OCI-LY7 (cell line): ENCODE measurements at regions not wholly inside any gene's neighbourhood (a gene's known extent, or its start where the extent isn't known, plus 50 kb on each side); places are given as distances from the start of the nearest gene placed in this dataset.

Experiments used
- BruUV-seq: library from RNA; stranded (reverse); fragments of 400-500 nt; replicated peaks from 2 replicates; lab custom pipeline; 2021; lab: Mats Ljungman, UMichigan
- CTCF ChIA-PET: fragments of 300-600 bp; sonication (Branson Sonifier 250); formaldehyde crosslinking; loops from one replicate; lab custom pipeline; 2022; ENCODE audit warnings: antibody characterized with exemption; ENCODE audit not compliant: unreplicated experiment; lab: Charles Lee
- POLR2A ChIA-PET: fragments of 300-600 bp; sonication (Branson Sonifier 250); formaldehyde crosslinking; loops from one replicate; lab custom pipeline; 2022; ENCODE audit warnings: antibody characterized with exemption; lab: Charles Lee
- DNase-seq: peaks from one replicate; pipeline ENCODE4 v3.0.0-alpha.2; 2015; ENCODE audit warnings: low spot score
- H2AFZ ChIP-seq: fragments of 200-600 bp; sonication (generic), shearing (Covaris generic); 2 replicates; pipeline ENCODE4 v1.6.1; 2014; ENCODE audit warnings: mild to moderate bottlenecking, antibody characterized with exemption, low read length, moderate library complexity
- H3K27ac ChIP-seq: fragments of 200-600 bp; sonication (generic); 2 replicates; pipeline ENCODE4 v1.5.1; 2014; ENCODE audit warnings: mixed run types, low read depth, mild to moderate bottlenecking, moderate library complexity, low read length, inconsistent platforms; ENCODE audit not compliant: poor library complexity, severe bottlenecking
- H3K36me3 ChIP-seq: fragments of 200-600 bp; sonication (generic); 2 replicates; pipeline ENCODE4 v1.6.1; 2014; ENCODE audit warnings: mild to moderate bottlenecking, antibody characterized with exemption, low read length, moderate library complexity, mixed read lengths; ENCODE audit not compliant: insufficient read depth
- H3K4me1 ChIP-seq: fragments of 200-600 bp; sonication (generic); 2 replicates; pipeline ENCODE4 v1.5.1; 2014; ENCODE audit warnings: mild to moderate bottlenecking, low read length; ENCODE audit not compliant: insufficient read depth, poor library complexity, severe bottlenecking
- H3K4me2 ChIP-seq: fragments of 200-600 bp; sonication (generic); 2 replicates; pipeline ENCODE4 v1.6.1; 2014; ENCODE audit warnings: mild to moderate bottlenecking, low read length
- H3K4me3 ChIP-seq: fragments of 200-600 bp; sonication (generic); 2 replicates; pipeline ENCODE4 v1.5.1; 2014; ENCODE audit warnings: mild to moderate bottlenecking, low read depth, low read length; ENCODE audit not compliant: poor library complexity, severe bottlenecking
- H3K79me2 ChIP-seq: fragments of 200-600 bp; sonication (generic); 2 replicates; pipeline ENCODE4 v1.6.1; 2016; ENCODE audit warnings: low read depth, mild to moderate bottlenecking, low read length, moderate library complexity, mixed read lengths; ENCODE audit not compliant: insufficient read depth
- H3K9me2 ChIP-seq: fragments of 200-600 bp; sonication (generic); 2 replicates; pipeline ENCODE4 v1.6.1; 2016; ENCODE audit warnings: mild to moderate bottlenecking, low read length, mixed read lengths; ENCODE audit not compliant: insufficient read depth
- H3K9me3 ChIP-seq: fragments of 200-600 bp; sonication (generic); 2 replicates; pipeline ENCODE4 v1.6.1; 2014; ENCODE audit warnings: mild to moderate bottlenecking, mixed run types, low read length, mixed read lengths
- H4K20me1 ChIP-seq: fragments of 200-600 bp; sonication (generic); 2 replicates; pipeline ENCODE4 v1.6.1; 2014; ENCODE audit warnings: mild to moderate bottlenecking, antibody characterized with exemption, low read length, moderate library complexity, mixed read lengths; ENCODE audit not compliant: insufficient read depth
- CTCF ChIP-seq: fragments of 200-600 bp; sonication (generic); conservative IDR thresholded peaks from 2 replicates; pipeline ENCODE4 v1.5.1; 2014; ENCODE audit warnings: mild to moderate bottlenecking, antibody characterized with exemption, low read length, moderate library complexity, mixed read lengths
- EZH2phosphoT487 ChIP-seq: fragments of 200-600 bp; sonication (generic); IDR thresholded peaks from 2 replicates; pipeline ENCODE4 v1.6.1; 2018; ENCODE audit warnings: low read depth, borderline replicate concordance, mild to moderate bottlenecking, mixed run types, antibody characterized with exemption, low read length, moderate library complexity, mixed read lengths
- intact Hi-C: fragments of 100-400 bp; cut with micrococcal nuclease; formaldehyde crosslinking; loops from one replicate; pipeline ENCODE4 v1.10.0; 2022; ENCODE audit not compliant: unreplicated experiment

GRCh38 chr2:123371535-123371934, 653.6 kb upstream of the CNTNAP5 start:
- no TSS peak for BruUV-seq
- Histone ChIP-seq H4K20me1 (no peaks in the 10 kb centered on the region), H3K4me2 (no peak overlapping the region), H3K36me3 (no peaks in the 10 kb centered on the region), H3K27ac (no peak overlapping the region), H3K79me2 (no peaks in the 10 kb centered on the region), H3K9me2 (no peaks in the 10 kb centered on the region), H3K4me3 (no peak overlapping the region), H3K9me3 (no peaks in the 10 kb centered on the region), H2AFZ (no peak overlapping the region), H3K4me1 (no peaks in the 10 kb centered on the region)
- TF ChIP-seq CTCF, result no peak
- TF ChIP-seq EZH2phosphoT487, result no peak
- CTCF ChIA-PET, result no interaction called here
- intact Hi-C loops, result no loop called here
- POLR2A ChIA-PET, result no interaction called here
- no peak for DNase-seq

DNA sequence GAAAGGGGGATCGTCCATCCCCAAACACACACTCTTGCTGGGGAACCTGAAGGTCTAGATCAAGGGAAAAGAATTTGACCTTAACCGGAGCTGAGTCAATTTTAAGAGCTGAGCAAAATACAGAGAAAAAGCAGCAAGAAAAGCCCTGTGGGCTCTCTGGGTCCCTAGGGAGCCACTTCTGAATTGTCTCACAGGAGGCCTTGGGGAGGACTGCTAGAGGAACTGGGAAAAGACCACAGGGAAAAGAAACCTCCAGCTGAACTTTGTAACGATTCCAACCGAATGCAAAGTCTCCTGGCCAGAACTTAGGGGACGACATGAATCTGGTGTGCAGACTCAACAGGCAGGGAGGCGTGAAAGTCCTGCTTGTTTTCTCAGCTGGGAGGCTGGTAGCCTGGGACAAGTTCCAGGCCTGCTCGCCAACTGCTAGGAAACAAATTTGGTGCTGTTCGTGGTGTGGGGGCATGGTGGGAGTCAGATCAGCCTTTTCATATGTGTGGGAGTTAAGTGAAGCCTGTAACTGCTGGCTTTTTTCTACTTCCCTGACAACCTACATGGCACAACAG, 644.6 kb upstream of the CNTNAP5 start:
- POLR2A ChIA-PET, result interaction anchor here (0.5 to 1.3 kb wide), 5 partner anchors 16 to 85 kb away, joined by 3 to 6 read pairs (median 3); no protein-coding TSS in a partner anchor
- no peak for DNase-seq
- no peak overlapping the region for H2AFZ ChIP-seq
- no TSS peak for BruUV-seq
- no peaks in the 10 kb centered on the region for H3K79me2 ChIP-seq
- H3K36me3 ChIP-seq, result no peaks in the 10 kb centered on the region
- H3K27ac ChIP-seq, result no peak overlapping the region
- no peak overlapping the region for H3K4me3 ChIP-seq
- H3K4me2 ChIP-seq, result no peak overlapping the region
- no peaks in the 10 kb centered on the region for H3K4me1 ChIP-seq
- no peak for TF ChIP-seq EZH2phosphoT487
- no peak for TF ChIP-seq CTCF
- H4K20me1 ChIP-seq, result no peaks in the 10 kb centered on the region
- intact Hi-C loops, result no loop called here
- H3K9me3 ChIP-seq, result no peaks in the 10 kb centered on the region
- CTCF ChIA-PET, result no interaction called here
- no peaks in the 10 kb centered on the region for H3K9me2 ChIP-seq

DNA sequence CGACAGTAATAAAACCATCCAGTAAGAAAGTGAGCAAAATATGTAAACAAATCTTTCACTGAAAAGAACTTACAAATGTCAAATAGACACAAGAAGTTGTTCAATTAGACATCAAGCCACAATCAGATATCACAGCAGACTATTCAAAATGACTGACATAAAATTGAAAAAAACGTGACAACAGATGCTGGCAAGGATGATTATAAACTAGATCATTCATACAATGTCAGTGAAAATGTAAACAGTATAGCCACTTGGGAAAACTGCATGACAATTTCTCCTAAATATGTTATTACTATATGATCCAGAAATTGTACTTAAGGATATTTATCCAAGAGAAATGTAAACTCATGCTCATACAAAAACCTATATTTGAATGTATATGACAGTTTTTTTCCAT, 609.4 kb upstream of the CNTNAP5 start:
- Histone ChIP-seq H3K27ac (no peak overlapping the region), H2AFZ (no peak overlapping the region), H3K9me2 (no peaks in the 10 kb centered on the region), H3K4me2 (no peak overlapping the region), H3K79me2 (no peaks in the 10 kb centered on the region), H3K9me3 (no peaks in the 10 kb centered on the region), H3K4me1 (no peaks in the 10 kb centered on the region), H4K20me1 (no peaks in the 10 kb centered on the region), H3K36me3 (no peaks in the 10 kb centered on the region), H3K4me3 (no peak overlapping the region)
- ChIA-PET POLR2A (no interaction called here), CTCF (no interaction called here)
- no peak for TF ChIP-seq EZH2phosphoT487
- no peak for TF ChIP-seq CTCF
- no TSS peak for BruUV-seq
- intact Hi-C loops, result no loop called here
- no peak for DNase-seq
